NCI-H146 (cell line): ENCODE measurements at regions not wholly inside any gene's neighbourhood (a gene's known extent, or its start where the extent isn't known, plus 50 kb on each side); places are given as distances from the start of the nearest gene placed in this dataset.

Source experiments
- DNase-seq: peaks from one replicate; lab custom pipeline; 2025; lab: John Stamatoyannopoulos, UW

DNA sequence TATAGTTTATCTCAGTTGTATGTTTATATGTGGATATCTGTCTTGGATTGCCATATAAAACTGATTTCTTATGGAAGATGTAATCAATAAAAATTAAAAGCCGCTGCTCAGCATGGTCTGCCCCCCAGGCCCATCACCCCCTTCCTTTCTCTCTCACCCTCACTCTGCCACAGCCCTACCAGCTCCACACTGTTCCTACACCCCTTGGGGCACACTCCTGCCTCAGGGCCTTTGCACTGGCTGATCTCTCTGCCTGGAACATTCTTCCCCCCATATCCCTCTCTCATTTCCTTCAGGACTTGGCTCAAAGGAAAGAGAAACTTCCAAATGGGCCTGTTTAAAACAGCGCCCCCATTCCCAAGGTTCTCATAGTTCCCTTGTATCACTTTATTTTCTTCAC, 63.1 kb downstream of the LRRC32 start:
- no peak for DNase-seq

DNA sequence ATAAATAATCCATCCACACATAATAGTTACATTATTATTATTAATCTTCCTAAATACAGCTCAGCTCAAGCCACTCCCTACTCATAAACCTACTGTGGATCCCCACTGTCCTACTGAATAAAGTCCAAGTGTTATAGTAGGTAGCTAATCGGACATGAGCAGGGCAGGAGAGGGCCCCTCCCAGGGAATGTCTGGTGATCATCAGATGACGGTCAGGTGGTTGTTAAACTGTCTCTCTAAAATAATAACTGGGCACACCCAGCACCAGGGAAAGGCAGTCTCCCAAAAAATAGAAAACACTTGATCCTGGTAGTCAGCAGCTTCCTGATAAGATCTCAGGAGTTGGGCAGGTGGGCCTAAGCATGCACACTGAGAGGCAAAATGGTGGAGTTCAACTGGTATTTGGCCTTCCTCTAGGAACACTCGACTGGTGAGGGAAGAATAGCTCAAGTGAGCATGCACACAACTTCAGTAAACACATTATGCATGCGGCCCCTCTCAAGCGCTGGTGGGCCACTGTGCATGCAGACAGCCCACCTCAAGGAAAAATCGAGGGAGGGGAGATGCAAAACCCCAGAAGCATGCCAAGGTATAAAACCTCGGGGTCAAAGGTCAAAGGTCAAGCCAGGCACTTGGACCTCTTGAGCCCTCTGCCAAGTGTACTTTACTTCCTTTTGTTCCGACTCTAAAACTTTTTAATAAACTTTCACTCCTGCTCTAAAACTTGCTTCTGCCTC, 65.0 kb downstream of the LRRC32 start:
- DNase-seq = no peak

DNA sequence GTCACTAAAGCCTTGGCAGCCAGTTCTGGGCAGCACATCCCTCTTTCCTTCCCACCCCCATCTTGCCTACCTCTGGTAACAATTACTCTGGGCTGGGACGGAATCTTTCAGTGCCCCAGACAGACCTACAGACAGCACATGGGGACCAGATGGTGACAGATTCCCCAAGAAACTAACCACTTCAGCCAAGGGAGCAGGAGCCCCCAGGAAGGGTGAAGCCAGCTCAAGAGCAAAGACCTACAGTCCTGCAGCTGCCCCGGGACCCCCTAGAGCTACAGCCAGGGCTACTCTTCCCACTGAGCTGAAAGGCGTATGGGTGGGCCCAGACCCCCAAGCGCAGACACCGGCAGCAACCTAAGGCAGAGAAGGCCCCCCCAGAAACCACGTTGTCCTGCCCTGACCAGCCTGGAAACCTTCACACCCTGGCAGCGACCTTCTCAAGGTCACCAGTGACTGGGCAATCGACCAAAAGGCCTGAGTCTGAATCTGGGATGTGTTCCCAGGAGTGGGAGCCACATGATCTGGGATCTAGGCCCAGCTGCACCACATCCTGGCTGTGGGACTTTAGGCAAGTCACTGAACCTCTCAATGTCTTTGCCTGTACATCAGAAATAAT, 65.8 kb downstream of the LRRC32 start:
- DNase-seq = no peak

DNA sequence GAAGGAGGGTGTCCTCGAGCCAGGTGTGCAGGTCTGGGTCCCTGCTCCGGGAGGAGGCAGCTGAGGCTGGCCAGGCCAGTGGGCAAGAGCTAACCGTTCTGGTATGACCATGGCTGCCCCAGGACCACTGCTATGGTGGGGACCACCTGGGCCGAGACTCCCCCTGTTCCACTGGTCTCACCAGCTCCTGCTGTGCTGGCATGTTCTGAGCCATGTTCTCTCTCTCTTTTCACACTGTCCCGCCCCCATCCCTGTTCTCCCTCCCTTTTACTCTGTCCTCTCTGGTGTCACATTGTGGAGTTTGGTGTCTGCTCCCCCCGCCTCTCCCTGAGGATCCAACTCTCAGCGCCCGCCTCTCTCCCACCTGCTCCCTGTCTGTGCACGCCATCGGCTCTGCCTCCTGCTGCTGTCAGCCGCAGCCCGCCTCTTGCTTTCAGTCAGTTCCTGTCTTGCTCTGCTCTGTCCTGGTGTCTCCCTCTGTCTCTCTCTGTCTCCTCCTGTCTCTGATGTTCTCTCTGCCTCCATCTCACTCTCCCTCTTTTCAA, 66.4 kb downstream of the LRRC32 start:
- peak; percentile 41 for DNase-seq

DNA sequence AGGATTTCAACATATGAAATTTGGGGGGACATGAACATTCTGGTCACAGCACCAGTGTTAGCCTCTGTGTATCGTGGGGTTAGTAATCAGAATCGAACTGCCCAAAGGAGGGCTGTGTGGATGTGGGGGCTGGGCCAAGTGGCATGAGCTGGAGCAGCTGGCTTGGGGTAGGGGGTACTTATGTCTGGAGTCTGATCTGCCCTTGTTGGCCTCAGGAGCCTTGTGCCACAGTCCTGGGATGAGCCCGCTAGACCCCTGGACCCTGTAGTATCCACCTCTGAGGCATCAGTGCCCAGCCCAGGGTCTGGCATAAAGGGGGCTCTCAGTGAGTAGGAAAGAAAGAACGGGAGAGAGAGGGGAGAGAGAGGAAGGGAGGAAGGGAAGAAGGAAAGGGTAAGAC, 67.3 kb downstream of the LRRC32 start:
- DNase-seq = no peak
